ENCODE measurements at regions not wholly inside any gene's neighbourhood (a gene's known extent, or its start where the extent isn't known, plus 50 kb on each side); places are given as distances from the start of the nearest gene placed in this dataset.
"Not testable (repeated sequence)": the region's sequence is repeated elsewhere in the genome, so short reads cannot be mapped to it uniquely, and the experiment has no call there.

DNA sequence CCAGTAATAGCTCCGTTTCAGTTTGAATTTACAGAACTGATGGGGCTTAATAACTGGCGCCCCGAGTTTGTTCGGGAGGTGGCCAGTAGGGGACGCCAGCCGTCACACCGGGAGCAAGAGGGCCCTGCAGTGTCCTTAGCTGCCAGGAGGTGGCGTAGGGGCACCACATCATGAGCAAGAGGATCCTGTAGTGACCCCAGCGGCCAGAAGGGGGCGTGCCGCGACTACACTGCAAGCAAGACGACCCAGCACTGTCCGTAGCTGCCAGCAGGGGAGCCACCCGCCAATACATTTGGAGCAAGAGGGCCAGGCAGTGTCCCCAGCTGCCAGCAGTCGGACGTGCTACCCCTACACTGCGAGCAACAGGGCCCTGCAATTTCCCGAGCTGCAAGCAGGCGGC is 663.7 kb upstream of the B3GAT1 start:
- peak; percentile 90 for DNase-seq

DNA sequence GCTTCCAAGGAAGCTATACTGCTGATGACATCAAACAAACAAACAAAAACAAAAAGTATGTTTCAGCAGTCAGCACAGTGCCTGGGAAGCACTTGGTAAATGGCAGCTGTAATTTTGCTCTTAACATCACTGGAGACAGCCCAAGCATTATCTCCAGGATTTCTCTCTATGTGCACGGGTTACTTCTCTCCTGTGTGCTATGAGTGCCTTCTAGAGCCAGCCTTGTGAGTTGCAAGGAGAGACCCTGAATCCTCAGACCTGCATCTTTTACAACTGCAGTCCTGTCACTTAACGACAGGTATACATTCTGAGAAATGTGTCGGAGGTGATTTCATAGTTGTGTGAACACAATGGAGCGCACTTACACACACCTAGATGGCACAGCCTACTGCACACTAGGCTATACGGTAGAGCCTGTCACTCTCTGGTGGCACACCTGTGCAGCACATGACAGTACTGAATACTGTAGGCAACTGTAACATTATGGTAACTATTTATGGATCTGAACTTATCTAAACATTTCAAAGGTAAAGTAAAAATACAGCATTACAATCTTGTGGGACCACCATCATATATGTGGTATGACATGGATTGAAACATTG is 662.5 kb upstream of the B3GAT1 start:
- DNase-seq = no peak

DNA sequence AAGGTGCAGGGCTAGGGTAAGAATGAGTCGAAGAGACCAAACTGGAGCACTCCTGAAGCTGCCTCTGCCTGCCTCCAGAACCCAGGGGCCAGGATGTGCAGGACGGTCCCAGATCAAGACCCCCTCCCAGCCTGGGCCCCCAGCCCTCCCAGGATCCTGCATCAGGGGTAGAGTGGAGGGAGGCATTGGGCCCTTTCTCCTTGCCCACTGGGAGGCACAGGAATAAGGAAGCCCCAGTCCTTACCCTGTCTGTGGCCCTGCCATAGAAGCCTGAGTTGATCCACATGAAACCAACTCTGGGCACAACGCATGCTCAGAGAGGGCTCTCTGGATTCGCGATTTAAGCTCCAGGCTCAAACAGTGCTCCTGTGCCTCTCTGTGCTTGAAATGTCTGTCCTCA is 661.8 kb upstream of the B3GAT1 start:
- DNase-seq = no peak

DNA sequence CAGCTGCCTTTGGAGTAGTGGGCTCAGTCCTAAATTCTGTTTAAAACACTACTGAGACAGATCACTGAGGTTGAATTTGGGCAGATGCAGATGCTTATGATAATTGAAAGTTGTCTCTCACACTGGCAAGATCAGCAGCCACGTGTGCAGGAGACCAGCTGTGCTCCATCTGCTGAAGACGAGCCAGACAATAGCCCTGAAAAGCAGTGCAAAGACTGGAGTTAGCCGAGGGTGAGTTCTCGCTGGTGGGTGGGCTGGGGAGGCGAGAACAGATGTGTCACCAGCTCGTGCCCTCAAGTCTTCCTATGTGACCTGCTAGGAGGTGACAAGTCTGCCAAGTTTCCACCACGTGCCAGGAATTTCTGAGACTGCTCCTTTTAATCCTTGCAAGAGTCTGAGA is 661.3 kb upstream of the B3GAT1 start:
- DNase-seq = no peak

DNA sequence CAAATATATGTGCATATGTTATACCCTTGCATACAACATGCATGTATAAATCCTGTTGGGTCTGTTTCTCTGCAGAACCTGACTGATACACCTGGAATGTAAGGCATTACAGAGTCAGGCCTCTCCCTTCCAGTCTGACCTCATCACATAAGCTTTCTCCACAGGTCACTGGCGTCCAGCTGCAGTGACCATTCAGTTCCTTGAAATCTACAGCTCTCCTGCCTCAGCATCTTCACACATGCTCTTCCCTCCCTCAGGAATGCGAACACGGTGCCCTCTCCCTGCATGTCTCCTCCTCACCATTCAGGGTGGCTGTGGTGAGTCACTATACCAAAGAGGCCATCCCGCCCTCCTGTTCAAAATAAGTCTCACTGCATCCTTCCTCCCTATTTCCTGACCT is 657.8 kb upstream of the B3GAT1 start:
- DNase-seq = no peak

DNA sequence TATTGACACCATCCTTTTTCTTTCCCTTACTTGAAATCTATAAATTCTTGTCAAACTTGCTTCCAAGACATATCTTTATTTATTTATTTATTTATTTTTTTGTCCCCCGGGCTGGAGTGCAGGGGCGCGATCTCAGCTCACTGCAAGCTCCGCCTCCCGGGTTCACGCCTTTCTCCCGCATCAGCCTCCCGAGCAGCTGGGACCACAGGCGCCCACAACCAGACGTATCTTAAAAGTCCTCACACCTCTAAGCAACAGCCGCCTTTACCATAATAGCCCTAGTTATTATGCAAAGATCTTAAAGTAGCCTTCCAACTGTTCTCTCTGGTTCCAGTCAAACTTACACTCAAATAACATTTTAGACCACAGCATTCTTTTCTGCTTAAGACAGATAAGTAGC is 657.0 kb upstream of the B3GAT1 start:
- no peak for DNase-seq

DNA sequence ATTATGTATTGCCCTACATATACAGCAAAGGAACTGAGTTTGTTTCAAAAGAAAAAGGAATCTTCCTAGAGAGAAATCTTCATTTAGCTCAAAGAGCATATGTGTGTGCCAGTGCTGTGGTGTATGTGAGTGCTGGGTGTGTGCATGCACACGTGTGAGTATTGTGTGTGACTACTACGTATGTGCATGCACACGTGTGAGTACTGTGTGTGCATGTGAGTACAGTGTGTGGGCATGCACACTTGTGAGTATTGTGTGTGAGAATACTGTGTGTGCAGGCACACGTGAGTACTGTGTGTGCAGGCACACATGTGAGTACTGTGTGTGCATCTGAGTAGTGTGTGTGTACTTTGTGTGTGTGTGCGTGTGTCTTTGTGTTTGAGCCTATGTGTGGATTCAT is 651.0 kb upstream of the B3GAT1 start:
- no peak for DNase-seq

DNA sequence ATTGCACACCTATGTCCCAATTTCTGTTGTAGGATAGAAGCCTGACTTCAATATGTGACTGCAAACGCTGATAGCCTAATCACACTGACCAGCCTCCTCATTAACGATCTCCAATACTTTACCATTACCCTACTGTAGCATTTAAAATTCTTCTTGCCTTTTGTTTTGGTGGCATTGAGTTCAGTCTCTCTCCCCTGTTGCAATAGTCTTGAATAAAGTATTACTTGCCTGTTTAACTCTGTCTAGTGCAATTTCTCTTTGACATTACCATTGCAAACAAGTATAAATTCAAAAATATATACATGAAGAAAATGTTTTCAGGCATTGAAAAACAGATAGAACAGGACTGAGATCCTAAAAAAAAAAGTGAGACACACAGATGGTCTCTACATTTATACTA is 649.1 kb upstream of the B3GAT1 start:
- DNase-seq = no peak

DNA sequence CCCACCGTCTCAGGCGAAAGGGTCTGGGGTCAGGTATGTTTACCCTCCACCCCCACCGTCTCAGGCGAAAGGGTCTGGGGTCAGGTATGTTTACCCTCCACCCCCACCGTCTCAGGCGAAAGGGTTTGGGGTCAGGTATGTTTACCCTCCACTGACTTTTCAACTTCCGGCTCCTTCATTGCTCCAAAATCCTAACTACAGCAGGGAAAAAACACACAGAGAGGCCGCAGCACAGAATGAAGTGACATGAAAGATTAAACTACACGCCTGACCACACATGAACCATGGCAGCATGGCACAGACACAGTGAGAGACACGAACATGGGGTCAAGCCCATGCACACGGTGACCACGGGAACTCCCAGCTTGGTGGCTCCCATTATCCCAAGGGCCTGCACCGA is 634.9 kb upstream of the B3GAT1 start:
- DNase-seq = no peak

DNA sequence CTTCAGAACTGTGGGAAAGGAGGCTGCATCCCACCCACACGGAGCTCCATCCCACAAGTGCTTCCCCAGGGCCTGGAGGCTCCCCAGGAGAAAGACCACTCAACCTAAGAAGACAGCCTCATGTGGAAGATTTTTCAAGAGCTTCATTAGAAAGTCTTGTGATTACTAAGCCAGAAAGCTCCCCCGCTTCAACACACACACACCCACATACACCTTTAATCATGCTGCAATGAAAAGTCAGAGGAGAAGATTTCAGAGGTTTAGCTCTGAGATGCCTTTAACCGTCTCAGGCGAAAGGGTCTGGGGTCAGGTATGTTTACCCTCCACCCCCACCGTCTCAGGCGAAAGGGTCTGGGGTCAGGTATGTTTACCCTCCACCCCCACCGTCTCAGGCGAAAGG is 634.5 kb upstream of the B3GAT1 start:
- no peak for DNase-seq

DNA sequence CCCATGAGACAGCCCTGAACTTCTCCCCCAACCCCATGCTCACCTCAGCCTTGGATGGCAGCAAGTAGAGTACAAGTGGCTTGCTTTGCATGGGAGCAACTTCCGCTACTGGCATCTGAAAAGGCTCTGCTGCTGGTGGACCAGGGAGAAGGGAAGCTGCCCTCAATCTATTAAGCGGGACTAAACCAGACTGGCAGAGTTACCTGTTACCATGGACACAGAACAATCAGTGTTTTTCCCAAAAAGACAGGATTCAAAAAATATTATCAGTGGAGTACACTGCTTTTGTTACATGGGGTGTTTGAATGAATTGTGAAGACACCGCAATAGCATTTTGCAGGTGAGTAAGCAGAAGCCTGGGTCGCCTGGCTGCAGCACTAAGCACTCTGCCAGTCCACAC is 631.4 kb upstream of the B3GAT1 start:
- DNase-seq = no peak

DNA sequence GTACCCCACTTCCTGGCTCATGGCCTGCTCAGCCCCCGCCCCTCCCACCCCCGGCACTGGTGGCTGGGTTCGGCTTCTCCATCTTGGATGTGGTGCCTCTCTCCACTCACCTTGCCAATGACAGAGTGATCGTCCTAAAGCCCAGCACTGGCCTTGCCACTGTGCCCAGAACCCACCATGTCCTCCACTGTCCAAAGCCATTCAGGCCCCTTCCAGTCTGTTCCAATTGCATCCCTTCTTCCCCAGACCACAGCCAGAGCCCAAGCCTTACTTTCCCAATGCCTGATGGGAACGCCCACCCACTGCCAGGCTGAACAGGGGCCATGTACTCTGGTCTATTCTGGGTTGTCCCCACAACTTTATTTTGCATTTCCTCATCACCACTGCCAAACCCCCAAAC is 625.8 kb upstream of the B3GAT1 start:
- DNase-seq = no peak

DNA sequence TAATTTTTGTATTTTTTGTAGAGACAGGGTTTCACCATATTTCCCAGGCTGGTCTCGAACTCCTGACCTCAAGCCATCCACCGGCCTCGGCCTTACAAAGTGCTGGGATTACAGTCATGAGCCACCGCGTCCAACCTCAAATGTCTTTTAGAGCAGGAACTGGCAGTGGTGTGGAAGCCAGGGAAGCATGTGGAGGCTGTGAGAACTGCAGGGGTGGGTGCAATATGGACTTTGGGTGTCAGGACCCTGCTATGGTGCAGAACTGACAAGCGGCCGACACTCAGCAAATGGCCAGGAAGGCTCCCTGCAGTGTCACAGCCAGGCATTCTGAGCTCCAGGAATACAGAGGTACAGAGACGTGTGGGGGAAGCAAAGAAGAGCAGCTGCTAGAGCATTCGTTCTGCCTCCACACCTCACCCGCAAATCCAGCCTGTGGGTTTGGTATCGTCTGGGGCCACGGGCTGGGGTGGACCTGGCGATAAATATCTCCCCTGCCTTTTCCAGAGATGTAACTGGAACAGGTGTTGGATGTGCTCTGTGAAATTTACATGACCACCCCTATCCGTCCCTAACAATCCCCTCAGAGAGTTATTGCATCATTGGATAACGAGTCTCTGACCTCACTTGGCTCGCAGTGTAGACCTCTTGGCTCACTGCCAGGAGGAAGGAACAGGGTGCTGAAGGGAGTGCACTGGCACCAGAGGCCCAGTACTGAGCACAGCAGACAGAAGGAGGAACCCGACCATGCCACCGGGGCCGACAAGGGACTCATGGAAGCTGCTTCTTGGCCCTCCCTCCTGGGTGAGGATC is 624.7 kb upstream of the B3GAT1 start:
- DNase-seq = no peak

DNA sequence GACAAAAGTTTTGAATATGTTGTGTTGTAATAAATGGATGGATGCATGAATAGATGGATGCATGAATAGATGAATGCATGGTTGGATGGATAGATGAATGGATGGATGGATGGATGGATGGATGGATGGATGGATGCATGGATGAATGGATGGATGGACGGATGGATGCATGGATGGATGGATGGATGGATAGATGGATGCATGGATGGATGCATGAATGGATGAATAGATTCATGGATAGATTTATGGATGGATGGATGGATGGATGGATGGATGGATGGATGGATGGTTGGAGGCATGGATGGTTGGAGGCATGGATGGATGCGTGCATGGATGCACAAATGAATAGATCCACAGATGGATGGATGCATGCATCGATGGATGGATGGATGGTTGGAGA is 623.2 kb upstream of the B3GAT1 start:
- no peak for DNase-seq

DNA sequence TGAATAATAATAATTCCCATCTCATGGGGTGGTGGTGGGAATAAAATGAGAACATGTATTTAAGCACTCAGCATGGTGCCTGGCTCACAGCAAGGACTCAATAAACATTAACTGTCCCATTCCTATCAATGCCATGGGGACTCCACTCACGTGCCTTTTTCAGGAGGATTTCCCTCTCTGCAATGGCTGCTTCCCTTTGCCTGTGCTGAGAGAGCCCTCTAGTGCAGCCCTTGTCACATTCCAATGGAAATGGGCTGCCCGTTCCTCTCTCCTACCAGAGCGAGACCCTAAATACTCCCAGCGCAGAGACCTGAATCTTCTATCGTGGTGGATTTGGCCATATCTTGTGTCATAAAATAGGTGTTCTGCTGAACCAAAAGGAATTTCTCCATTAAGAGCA is 621.5 kb upstream of the B3GAT1 start:
- DNase-seq = no peak

DNA sequence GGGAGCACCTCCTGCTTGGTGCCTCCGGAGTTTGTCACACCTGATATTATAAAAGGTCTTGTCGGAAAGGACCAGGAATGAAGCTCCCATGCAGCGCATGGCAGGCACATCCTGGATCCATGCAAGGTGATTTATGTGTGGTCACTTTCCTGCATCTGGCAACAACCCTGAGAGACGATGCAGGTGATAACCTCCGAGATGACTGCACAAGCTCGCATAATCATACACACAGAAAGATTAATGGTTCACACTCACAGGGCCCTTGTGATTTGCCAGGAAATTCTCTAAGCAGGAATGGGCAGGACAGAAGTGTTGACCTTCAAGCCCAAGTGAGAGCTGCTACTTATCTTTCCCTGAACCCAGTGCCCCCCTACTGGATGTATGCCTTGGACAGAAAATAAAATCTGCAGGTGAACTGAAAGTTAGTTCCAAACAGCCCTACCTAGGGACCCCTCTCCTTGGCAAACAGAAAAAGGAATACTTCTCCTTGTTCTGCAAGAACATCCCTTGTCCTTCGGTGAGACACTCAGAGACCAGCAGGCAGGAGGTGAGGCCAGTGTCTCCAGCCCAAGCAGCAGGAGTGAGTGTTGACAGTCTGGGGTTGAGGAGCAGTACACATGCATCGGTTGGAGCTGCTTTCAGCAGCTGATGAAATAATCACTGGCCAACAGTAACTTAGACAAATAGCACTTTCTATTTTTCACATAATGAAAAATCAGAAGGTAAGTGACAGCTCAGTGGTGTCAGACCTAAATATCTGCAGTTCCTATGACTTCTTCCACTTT is 619.4 kb upstream of the B3GAT1 start:
- no peak for DNase-seq

DNA sequence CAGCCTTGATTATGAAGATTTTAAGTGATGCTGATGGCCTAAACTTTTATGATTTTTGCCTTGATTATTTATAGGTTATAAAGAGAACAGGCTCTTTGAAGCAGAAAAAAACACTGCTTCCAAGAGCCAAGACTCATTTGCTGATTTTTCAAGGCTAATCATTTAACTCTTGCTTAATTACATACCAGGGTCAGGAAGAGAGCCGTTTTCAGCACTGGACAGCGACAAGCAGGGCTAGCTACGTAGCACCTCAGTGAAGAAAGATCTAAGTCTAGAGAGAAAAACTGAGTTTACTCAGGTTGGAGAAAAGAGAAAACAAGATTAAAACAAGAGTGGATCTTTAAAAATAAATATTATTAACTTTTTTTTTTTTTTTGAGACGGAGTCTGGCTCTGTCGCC is 615.4 kb upstream of the B3GAT1 start:
- DNase-seq = peak; percentile 40

DNA sequence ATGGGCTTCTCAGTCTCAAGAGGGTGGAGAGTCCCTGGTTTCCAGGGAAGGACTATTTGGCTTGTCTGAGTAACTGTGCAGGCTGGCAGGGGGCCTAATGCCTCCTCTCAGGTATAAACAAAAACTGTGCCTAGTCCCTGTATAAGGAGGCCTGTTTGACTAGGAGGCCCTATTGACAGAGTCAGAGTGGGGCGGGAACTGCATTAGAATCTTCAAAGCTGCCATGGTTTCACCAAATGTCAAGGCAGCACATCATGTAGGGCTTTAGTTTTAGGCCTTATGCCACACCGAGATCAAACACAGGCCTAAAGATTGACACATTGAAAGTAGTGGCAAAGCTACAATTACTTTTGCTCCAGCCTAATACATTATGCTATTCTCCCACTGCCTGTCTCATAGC is 611.5 kb upstream of the B3GAT1 start:
- no peak for DNase-seq

DNA sequence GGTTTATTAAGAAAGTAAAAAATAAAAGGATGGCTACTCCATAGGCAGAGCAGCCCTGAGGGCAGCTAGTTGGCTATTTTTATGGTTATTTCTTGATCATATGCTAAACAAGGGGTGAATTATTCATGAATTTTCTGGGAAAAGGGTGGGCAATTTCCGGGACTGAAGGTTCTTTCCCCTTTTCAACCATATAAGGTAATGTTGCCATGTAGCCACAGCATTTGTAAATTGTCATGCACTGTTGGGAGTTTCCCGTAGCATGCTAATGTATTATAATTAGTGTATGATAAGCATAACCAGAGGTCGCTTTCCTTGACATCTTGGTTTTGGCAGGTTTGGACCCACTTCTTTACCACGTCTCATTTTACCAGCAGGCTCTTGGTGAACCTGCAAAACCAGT is 610.4 kb upstream of the B3GAT1 start:
- no peak for DNase-seq

DNA sequence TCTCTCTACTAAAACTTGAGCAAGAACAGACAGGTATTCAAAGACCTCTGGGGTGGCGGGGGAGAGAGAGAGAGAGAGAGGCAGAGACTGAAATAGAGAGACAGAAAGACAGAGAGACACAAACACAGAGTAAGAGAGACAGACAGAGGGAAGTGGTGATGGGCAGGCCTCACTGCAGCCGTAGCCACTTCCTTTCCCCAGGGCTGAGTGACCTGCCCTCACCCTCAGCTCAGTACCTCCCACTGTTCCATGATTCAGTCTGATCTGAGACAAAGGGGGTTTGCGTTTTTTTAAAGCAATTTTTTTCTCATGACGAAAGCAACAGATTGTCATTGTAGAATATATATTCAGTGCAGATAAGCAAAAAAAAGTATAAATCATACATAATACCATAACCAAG is 607.9 kb upstream of the B3GAT1 start:
- no peak for DNase-seq

DNA sequence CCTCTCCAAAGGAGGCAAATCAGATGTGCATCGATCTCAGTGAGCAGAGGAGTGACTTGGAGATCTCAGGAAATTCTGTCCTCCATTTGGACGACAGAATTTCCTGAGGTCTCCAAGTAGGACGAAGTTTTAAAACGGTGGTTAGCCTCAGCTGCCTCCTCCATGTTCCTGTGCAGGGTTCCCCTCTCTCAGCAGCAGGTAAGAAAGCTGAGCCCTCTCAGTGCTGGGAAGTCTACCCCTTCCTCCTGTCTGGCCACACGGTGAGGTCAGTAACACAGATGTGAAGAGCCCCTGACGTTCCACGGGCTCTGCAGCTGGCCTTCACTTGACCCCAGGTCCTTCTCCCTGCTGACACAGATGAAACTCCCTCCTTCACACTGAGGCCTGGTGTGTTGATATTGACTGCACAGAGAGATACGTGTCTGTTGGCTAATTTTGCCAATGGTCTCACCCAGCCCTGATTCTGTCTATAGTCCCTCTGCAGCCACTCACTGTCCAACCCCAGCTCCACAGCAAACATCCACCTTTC is 607.4 kb upstream of the B3GAT1 start:
- no peak for DNase-seq

DNA sequence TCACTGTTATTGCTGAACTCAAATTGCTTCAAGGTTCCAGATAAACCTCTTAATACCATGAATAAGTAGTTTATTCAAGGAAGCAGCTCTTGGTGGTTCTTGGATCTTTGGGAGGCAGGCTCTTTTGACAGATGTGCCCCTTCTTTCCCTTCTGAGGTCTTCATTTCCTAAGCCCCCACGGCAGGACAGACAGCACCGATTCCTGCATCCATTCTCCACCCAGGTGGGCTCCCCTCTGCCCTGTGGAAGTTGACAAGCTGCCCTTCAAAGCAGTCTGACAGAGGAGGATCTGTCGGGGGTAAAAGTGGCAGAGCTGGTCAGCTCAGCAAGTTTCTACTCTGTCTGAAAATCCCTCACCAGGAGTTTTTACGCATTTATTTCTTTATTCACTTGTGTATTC is 605.3 kb upstream of the B3GAT1 start:
- no peak for DNase-seq

DNA sequence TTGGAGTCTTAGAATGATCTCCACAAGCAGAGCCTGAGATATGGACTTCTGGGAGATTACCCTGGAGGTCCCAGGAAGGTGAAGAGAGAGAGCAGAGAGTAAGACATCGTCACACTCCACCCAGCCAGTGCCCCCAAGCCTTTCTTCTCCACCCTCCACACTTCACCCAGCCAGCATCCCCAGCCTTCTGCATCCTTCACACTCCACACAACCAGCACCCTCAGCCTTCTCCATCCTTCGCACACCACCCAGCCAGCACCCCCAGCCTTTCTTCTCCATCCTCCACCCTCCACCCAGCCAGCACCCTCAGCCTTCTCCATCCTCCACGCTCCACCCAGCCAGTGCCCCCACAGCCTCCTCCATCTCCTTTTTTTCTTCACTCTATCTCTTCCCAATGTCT is 603.9 kb upstream of the B3GAT1 start:
- DNase-seq = no peak

DNA sequence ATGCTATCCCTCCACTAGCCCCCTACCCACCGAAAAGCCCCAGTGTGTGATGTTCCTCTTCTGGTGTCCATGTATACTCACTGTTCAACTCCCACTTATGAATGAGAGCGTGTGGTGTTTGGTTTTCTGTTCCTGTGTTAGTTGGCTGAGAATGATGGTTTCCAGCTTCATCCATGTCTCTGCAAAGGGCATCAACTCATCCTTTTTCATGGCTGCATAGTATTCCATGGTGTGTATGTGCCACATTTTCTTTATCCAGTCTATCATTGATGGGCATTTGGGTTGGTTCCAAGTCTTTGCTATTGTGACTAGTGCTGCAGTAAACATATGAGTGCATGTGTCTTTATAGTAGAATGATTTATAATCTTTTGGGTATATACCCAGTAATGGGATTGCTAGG is 599.3 kb upstream of the B3GAT1 start:
- not testable (repeated sequence) for DNase-seq
